ENCODE measurements at regions not wholly inside any gene's neighbourhood (a gene's known extent, or its start where the extent isn't known, plus 50 kb on each side); places are given as distances from the start of the nearest gene placed in this dataset.

DNA sequence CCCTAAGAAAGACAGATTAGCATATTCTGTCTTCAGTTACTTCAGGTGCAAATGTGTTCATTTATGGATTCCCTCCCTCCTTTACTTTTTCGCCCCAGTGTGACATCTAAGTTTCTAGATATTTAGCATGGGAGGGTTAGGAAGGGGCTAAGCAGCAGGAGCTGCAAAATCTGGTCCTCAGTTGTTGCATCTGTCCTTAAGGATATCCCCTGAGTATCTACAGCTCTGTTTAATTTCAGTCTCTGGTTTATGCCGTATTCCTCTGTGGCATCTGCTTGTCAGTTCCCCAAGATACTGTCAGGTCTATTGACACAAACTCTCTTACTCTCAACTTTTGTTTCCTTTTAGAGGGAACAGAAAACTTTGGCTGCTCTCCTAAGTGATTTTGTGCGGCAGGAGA is 754.6 kb upstream of the MAP3K7 start:
- TF ChIP-seq, protein P1, sequence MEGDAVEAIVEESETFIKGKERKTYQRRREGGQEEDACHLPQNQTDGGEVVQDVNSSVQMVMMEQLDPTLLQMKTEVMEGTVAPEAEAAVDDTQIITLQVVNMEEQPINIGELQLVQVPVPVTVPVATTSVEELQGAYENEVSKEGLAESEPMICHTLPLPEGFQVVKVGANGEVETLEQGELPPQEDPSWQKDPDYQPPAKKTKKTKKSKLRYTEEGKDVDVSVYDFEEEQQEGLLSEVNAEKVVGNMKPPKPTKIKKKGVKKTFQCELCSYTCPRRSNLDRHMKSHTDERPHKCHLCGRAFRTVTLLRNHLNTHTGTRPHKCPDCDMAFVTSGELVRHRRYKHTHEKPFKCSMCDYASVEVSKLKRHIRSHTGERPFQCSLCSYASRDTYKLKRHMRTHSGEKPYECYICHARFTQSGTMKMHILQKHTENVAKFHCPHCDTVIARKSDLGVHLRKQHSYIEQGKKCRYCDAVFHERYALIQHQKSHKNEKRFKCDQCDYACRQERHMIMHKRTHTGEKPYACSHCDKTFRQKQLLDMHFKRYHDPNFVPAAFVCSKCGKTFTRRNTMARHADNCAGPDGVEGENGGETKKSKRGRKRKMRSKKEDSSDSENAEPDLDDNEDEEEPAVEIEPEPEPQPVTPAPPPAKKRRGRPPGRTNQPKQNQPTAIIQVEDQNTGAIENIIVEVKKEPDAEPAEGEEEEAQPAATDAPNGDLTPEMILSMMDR (conservative IDR thresholded peaks at IDR 0.05 in 1 of 2, IDR thresholded peaks at IDR 0.05 in 1 of 2; ENCODE audit: low read depth in 1 of 2, low read length in 2 of 2) = no peak
- no peak for TF ChIP-seq EZH2 (IDR thresholded peaks at IDR 0.05; ENCODE audit: low read length, missing control alignments)

All from fibroblast of lung (primary cell).